ENCODE measurements at regions not wholly inside any gene's neighbourhood (a gene's known extent, or its start where the extent isn't known, plus 50 kb on each side); places are given as distances from the start of the nearest gene placed in this dataset.
A peak's percentile ranks its signal among the peaks of the same experiment; 100 is the strongest.

DNA sequence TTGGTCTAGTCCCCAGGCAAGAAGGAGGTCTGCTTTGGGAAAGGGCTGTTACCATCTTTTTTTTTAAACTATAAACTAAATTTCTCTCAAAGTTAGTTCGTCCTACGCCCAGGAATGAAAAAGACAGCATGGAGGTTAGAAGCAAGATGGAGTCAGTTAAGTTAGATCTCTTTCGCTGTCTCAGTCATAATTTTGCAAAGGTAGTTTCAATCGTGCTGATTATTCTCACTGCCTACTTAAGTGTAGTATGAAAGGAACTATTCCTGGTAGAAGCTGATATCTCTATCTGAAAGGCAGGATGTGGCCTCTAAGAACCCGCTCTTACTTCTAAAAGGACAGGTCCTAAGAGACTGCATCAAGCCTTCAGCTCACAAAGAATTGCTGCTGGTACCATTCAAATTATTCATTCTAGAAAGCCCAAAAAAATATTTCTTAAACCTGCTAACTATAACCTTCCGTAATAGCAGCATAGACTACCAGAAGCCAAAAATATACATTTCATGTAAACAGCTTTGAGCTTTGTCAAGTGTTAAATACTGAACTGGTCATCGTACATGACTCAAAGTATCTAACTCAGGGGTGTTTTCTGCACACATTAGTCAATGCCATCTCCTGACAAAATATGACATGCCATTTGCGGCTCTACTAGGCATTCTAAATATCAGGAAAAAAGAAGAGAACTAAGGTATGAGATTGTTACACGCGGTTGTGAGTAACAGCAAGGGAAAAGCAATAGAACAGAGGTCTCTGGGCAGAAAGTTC, 96.0 kb upstream of the CCDC80 start:
- H3K9me2 ChIP-seq (ENCODE audit: insufficient read depth, low read length): no peaks in the 10 kb centered on the region
- H3K4me2 ChIP-seq (ENCODE audit: low read length): no peak overlapping the region
- BruUV-seq (replicated peaks): no TSS peak
- H2AFZ ChIP-seq (ENCODE audit: low read length): no peak overlapping the region
- H3K27ac ChIP-seq (ENCODE audit: low read depth, low read length, poor library complexity, severe bottlenecking): no peak overlapping the region
- H3K4me1 ChIP-seq (ENCODE audit: insufficient read depth, low read length, poor library complexity, severe bottlenecking): no peaks in the 10 kb centered on the region
- no peak for DNase-seq (ENCODE audit: low spot score)
- H3K79me2 ChIP-seq (ENCODE audit: insufficient read depth, low read depth, low read length): no peaks in the 10 kb centered on the region
- intact Hi-C loops (cut with micrococcal nuclease; ENCODE audit: unreplicated experiment): no loop called here
- ChIA-PET CTCF (ENCODE audit: unreplicated experiment) (interaction anchor here (2.8 kb wide), 1 partner anchor 242 kb away, joined by 12 read pairs; no protein-coding TSS in a partner anchor), POLR2A (interaction anchor here (0.6 to 1.2 kb wide), 4 partner anchors 37 to 255 kb away, joined by 3 to 5 read pairs (median 4); no protein-coding TSS in a partner anchor)
- no peaks in the 10 kb centered on the region for H3K36me3 ChIP-seq (ENCODE audit: insufficient read depth, low read length)
- H3K9me3 ChIP-seq (ENCODE audit: low read length): no peaks in the 10 kb centered on the region
- H4K20me1 ChIP-seq (ENCODE audit: insufficient read depth, low read length): no peaks in the 10 kb centered on the region
- no peak overlapping the region for H3K4me3 ChIP-seq (ENCODE audit: low read depth, low read length, poor library complexity, severe bottlenecking)
- TF ChIP-seq, protein P1, sequence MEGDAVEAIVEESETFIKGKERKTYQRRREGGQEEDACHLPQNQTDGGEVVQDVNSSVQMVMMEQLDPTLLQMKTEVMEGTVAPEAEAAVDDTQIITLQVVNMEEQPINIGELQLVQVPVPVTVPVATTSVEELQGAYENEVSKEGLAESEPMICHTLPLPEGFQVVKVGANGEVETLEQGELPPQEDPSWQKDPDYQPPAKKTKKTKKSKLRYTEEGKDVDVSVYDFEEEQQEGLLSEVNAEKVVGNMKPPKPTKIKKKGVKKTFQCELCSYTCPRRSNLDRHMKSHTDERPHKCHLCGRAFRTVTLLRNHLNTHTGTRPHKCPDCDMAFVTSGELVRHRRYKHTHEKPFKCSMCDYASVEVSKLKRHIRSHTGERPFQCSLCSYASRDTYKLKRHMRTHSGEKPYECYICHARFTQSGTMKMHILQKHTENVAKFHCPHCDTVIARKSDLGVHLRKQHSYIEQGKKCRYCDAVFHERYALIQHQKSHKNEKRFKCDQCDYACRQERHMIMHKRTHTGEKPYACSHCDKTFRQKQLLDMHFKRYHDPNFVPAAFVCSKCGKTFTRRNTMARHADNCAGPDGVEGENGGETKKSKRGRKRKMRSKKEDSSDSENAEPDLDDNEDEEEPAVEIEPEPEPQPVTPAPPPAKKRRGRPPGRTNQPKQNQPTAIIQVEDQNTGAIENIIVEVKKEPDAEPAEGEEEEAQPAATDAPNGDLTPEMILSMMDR (conservative IDR thresholded peaks at IDR 0.05; ENCODE audit: low read length): no peak
- TF ChIP-seq EZH2phosphoT487 (IDR thresholded peaks at IDR 0.05; ENCODE audit: borderline replicate concordance, low read depth, low read length): no peak

DNA sequence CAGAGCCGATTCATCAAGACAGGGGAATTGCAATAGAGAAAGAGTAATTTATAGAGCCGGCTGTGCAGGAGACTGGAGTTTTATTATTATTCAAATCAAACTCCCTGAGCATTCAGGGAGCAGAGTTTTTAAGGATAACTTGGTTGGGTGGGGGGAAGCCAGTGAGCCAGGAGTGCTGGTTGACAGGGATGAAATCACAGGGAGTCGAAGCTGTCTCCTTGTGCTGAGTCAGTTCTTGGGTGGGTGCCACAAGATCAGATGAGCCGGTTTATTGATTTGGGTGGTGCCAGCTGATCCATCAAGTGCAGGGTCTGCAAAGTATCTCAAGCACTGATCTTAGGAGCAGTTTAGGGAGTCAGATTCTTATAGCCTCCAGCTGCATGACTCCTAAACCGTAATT, 95.4 kb upstream of the CCDC80 start:
- H3K36me3 ChIP-seq (ENCODE audit: insufficient read depth, low read length): no peaks in the 10 kb centered on the region
- H3K4me3 ChIP-seq (ENCODE audit: low read depth, low read length, poor library complexity, severe bottlenecking): no peak overlapping the region
- no peak for DNase-seq (ENCODE audit: low spot score)
- H2AFZ ChIP-seq (ENCODE audit: low read length): no peak overlapping the region
- intact Hi-C loops (cut with micrococcal nuclease; ENCODE audit: unreplicated experiment): no loop called here
- no peak overlapping the region for H3K27ac ChIP-seq (ENCODE audit: low read depth, low read length, poor library complexity, severe bottlenecking)
- H4K20me1 ChIP-seq (ENCODE audit: insufficient read depth, low read length): no peaks in the 10 kb centered on the region
- TF ChIP-seq, protein P1 (conservative IDR thresholded peaks at IDR 0.05; ENCODE audit: low read length): no peak
- TF ChIP-seq EZH2phosphoT487 (IDR thresholded peaks at IDR 0.05; ENCODE audit: borderline replicate concordance, low read depth, low read length): no peak
- ChIA-PET POLR2A (interaction anchor here (0.6 to 1.2 kb wide), 3 partner anchors 38 to 171 kb away, joined by 3 to 4 read pairs (median 4); no protein-coding TSS in a partner anchor), CTCF (ENCODE audit: unreplicated experiment) (interaction anchor here (2.8 kb wide), 1 partner anchor 243 kb away, joined by 12 read pairs; no protein-coding TSS in a partner anchor)
- no peak overlapping the region for H3K4me2 ChIP-seq (ENCODE audit: low read length)
- no peaks in the 10 kb centered on the region for H3K79me2 ChIP-seq (ENCODE audit: insufficient read depth, low read depth, low read length)
- no peaks in the 10 kb centered on the region for H3K9me3 ChIP-seq (ENCODE audit: low read length)
- BruUV-seq (replicated peaks): no TSS peak
- H3K4me1 ChIP-seq (ENCODE audit: insufficient read depth, low read length, poor library complexity, severe bottlenecking): no peaks in the 10 kb centered on the region
- H3K9me2 ChIP-seq (ENCODE audit: insufficient read depth, low read length): no peaks in the 10 kb centered on the region

DNA sequence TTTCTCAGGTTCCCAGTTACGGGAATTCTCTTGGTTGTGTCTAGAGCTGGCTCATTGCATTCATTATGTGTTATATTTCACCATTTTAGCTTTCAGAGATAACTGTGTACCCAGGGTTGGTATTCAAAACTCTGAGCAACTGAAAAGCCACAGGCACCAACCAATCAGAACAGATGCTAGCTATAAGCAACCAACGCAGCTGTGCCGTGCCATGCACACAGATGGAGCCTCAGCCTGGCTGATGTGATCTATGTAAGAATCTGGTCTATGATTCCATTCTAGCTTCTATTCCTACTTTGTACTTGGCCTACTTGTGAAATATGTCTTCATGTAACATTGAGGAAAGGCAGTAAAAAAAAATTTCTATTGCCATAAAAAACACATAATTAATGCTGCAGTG, 95.0 kb upstream of the CCDC80 start:
- no peaks in the 10 kb centered on the region for H3K9me2 ChIP-seq (ENCODE audit: insufficient read depth, low read length)
- DNase-seq (ENCODE audit: low spot score): peak; percentile 8
- no TSS peak for BruUV-seq (replicated peaks)
- H3K9me3 ChIP-seq (ENCODE audit: low read length): no peaks in the 10 kb centered on the region
- ChIA-PET CTCF (ENCODE audit: unreplicated experiment) (interaction anchor here (0.5 to 2.8 kb wide), 2 partner anchors 15 to 243 kb away, joined by 3 to 12 read pairs; no protein-coding TSS in a partner anchor), POLR2A (interaction anchor here (0.6 to 1.2 kb wide), 3 partner anchors 76 to 239 kb away, joined by 3 to 4 read pairs (median 4); partner anchors contain the start of gene CD200R1)
- H3K4me2 ChIP-seq (ENCODE audit: low read length): no peak overlapping the region
- no peak overlapping the region for H3K27ac ChIP-seq (ENCODE audit: low read depth, low read length, poor library complexity, severe bottlenecking)
- H3K36me3 ChIP-seq (ENCODE audit: insufficient read depth, low read length): no peaks in the 10 kb centered on the region
- no peaks in the 10 kb centered on the region for H3K4me1 ChIP-seq (ENCODE audit: insufficient read depth, low read length, poor library complexity, severe bottlenecking)
- no peak overlapping the region for H2AFZ ChIP-seq (ENCODE audit: low read length)
- H3K4me3 ChIP-seq (ENCODE audit: low read depth, low read length, poor library complexity, severe bottlenecking): no peak overlapping the region
- H4K20me1 ChIP-seq (ENCODE audit: insufficient read depth, low read length): no peaks in the 10 kb centered on the region
- TF ChIP-seq, protein P1 (conservative IDR thresholded peaks at IDR 0.05; ENCODE audit: low read length): no peak
- no peak for TF ChIP-seq EZH2phosphoT487 (IDR thresholded peaks at IDR 0.05; ENCODE audit: borderline replicate concordance, low read depth, low read length)
- intact Hi-C loops (cut with micrococcal nuclease; ENCODE audit: unreplicated experiment): loop anchor here (2.0 kb wide), 1 partner anchor 93 kb away; no protein-coding TSS in a partner anchor
- no peaks in the 10 kb centered on the region for H3K79me2 ChIP-seq (ENCODE audit: insufficient read depth, low read depth, low read length)
